ENCODE measurements at regions not wholly inside any gene's neighbourhood (a gene's known extent, or its start where the extent isn't known, plus 50 kb on each side); places are given as distances from the start of the nearest gene placed in this dataset.

GRCh38 chr13:63680704-63681103, 2265.1 kb upstream of the PCDH20 start:
- no peak overlapping the region for H2AK9ac ChIP-seq (replicated peaks; ENCODE audit: low read depth, low read length, poor library complexity)
- H3K9me1 ChIP-seq (ENCODE audit: insufficient read depth, low read length), result no peaks in the 10 kb centered on the region
- H3K27me3 ChIP-seq (ENCODE audit: control insufficient read depth, insufficient read depth, low read length), result no peaks in the 10 kb centered on the region
- in situ Hi-C loops (cut with MboI; ENCODE audit: low sequenced_read_pairs) (no loop called here), dilution Hi-C loops (cut with HindIII; ENCODE audit: low sequenced_read_pairs, unreplicated experiment) (no loop called here), intact Hi-C loops (cut with micrococcal nuclease) (no loop called here)
- H4K8ac ChIP-seq (ENCODE audit: low read depth in 2 of 2, low read length in 2 of 2), result no peak overlapping the region
- H4K91ac ChIP-seq (ENCODE audit: insufficient read depth, low read depth, low read length), result no peak overlapping the region
- POLR2A ChIA-PET (ENCODE audit: unreplicated experiment), result no interaction called here
- no peak overlapping the region for H3K4me3 ChIP-seq (ENCODE audit: insufficient read depth, low read depth, low read length)
- no peak for ATAC-seq (ENCODE audit: low read depth)
- no peaks in the 10 kb centered on the region for H3K4me1 ChIP-seq (ENCODE audit: control insufficient read depth, insufficient read depth, low read length)
- H3K79me1 ChIP-seq (ENCODE audit: low read depth in 1 of 2, low read length in 2 of 2), result no peaks in the 10 kb centered on the region
- no peak overlapping the region for H2AFZ ChIP-seq (replicated peaks; ENCODE audit: low read length, poor library complexity)
- no peak for TF ChIP-seq RAD21 (IDR thresholded peaks at IDR 0.05; ENCODE audit: low read length)
- no peak for TF ChIP-seq POLR2A (IDR thresholded peaks at IDR 0.05; ENCODE audit: low read depth, low read length)
- no peak for TF ChIP-seq SMC3 (IDR thresholded peaks at IDR 0.05; ENCODE audit: low read depth, low read length)
- TF ChIP-seq ELK1 (IDR thresholded peaks at IDR 0.05; ENCODE audit: borderline replicate concordance, low read depth, low read length), result no peak
- TF ChIP-seq RCOR1 (IDR thresholded peaks at IDR 0.05; ENCODE audit: insufficient replicate concordance, low read length), result no peak
- no peak for TF ChIP-seq NFE2L2 (IDR thresholded peaks at IDR 0.05; ENCODE audit: low read depth, low read length)
- TF ChIP-seq, protein P1, sequence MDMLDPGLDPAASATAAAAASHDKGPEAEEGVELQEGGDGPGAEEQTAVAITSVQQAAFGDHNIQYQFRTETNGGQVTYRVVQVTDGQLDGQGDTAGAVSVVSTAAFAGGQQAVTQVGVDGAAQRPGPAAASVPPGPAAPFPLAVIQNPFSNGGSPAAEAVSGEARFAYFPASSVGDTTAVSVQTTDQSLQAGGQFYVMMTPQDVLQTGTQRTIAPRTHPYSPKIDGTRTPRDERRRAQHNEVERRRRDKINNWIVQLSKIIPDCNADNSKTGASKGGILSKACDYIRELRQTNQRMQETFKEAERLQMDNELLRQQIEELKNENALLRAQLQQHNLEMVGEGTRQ (IDR thresholded peaks at IDR 0.05; ENCODE audit: low read depth, low read length), result no peak
- no peak for TF ChIP-seq MAFK (IDR thresholded peaks at IDR 0.05; ENCODE audit: low read depth, low read length)
- no peak for TF ChIP-seq BHLHE40 (IDR thresholded peaks at IDR 0.05; ENCODE audit: low read depth, low read length)
- TF ChIP-seq MAZ (IDR thresholded peaks at IDR 0.05; ENCODE audit: borderline replicate concordance, low read depth, low read length), result no peak
- TF ChIP-seq CHD1 (IDR thresholded peaks at IDR 0.05; ENCODE audit: low read depth, low read length), result no peak
- TF ChIP-seq, protein P2, sequence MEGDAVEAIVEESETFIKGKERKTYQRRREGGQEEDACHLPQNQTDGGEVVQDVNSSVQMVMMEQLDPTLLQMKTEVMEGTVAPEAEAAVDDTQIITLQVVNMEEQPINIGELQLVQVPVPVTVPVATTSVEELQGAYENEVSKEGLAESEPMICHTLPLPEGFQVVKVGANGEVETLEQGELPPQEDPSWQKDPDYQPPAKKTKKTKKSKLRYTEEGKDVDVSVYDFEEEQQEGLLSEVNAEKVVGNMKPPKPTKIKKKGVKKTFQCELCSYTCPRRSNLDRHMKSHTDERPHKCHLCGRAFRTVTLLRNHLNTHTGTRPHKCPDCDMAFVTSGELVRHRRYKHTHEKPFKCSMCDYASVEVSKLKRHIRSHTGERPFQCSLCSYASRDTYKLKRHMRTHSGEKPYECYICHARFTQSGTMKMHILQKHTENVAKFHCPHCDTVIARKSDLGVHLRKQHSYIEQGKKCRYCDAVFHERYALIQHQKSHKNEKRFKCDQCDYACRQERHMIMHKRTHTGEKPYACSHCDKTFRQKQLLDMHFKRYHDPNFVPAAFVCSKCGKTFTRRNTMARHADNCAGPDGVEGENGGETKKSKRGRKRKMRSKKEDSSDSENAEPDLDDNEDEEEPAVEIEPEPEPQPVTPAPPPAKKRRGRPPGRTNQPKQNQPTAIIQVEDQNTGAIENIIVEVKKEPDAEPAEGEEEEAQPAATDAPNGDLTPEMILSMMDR (conservative IDR thresholded peaks at IDR 0.05; ENCODE audit: low read depth, low read length), result no peak
- no peak for TF ChIP-seq CEBPB (IDR thresholded peaks at IDR 0.05; ENCODE audit: low read depth, low read length)
- no peak for TF ChIP-seq FOS (IDR thresholded peaks at IDR 0.05; ENCODE audit: low read depth, low read length)
- no peak for TF ChIP-seq MXI1 (IDR thresholded peaks at IDR 0.05; ENCODE audit: borderline replicate concordance, low read depth, low read length)
- no peak for TF ChIP-seq RFX5 (IDR thresholded peaks at IDR 0.05; ENCODE audit: low read depth, low read length)
- no peak overlapping the region for H3K4ac ChIP-seq (ENCODE audit: low read depth, low read length)
- no peaks in the 10 kb centered on the region for H3K9me3 ChIP-seq (ENCODE audit: control insufficient read depth, insufficient read depth, low read length)
- CTCF ChIA-PET, result no interaction called here
- no peak overlapping the region for H3K4me2 ChIP-seq (ENCODE audit: low read depth, low read length)
- H3K23ac ChIP-seq (ENCODE audit: low read depth, low read length), result no peak overlapping the region
- H3K9ac ChIP-seq (ENCODE audit: low read depth, low read length), result no peak overlapping the region
- WGBS, 2 experiments (ENCODE audit: extremely low coverage in 2 of 2, insufficient read length in 1 of 2), result no CpG with 5 or more reads among the region's 1 CpG
- no peak for DNase-seq
- H3K27ac ChIP-seq (ENCODE audit: insufficient read depth, low read length), result no peak overlapping the region
- no peak overlapping the region for H2AK5ac ChIP-seq (ENCODE audit: low read depth, low read length)
- H3K14ac ChIP-seq (replicated peaks; ENCODE audit: low read depth, low read length), result no peak overlapping the region
- H2BK20ac ChIP-seq (ENCODE audit: low read depth, low read length), result peak overlapping the region; percentile 5; the same call in 1 of the 2 replicates
- no TSS peak for BruUV-seq (replicated peaks)
- H3K36me3 ChIP-seq (ENCODE audit: control insufficient read depth, insufficient read depth, low read length), result no peaks in the 10 kb centered on the region
- no peak overlapping the region for H3K56ac ChIP-seq (ENCODE audit: extremely low read depth, insufficient read depth, low read length)
- peak overlapping the region; percentile 29; the same call in 1 of the 2 replicates for H3K18ac ChIP-seq (ENCODE audit: low read depth, low read length)
- H4K5ac ChIP-seq (ENCODE audit: low read depth, low read length), result no peak overlapping the region; the same call in 1 of the 2 replicates
- H2BK15ac ChIP-seq (ENCODE audit: low read depth, low read length), result no peak overlapping the region
- H4K20me1 ChIP-seq (ENCODE audit: insufficient read depth, low read length), result no peaks in the 10 kb centered on the region
- H2BK5ac ChIP-seq (ENCODE audit: low read depth, low read length, poor library complexity, severe bottlenecking), result no peak overlapping the region
- H2BK120ac ChIP-seq (ENCODE audit: low read depth, low read length), result no peak overlapping the region
